ENCODE measurements at regions not wholly inside any gene's neighbourhood (a gene's known extent, or its start where the extent isn't known, plus 50 kb on each side); places are given as distances from the start of the nearest gene placed in this dataset.

DNA sequence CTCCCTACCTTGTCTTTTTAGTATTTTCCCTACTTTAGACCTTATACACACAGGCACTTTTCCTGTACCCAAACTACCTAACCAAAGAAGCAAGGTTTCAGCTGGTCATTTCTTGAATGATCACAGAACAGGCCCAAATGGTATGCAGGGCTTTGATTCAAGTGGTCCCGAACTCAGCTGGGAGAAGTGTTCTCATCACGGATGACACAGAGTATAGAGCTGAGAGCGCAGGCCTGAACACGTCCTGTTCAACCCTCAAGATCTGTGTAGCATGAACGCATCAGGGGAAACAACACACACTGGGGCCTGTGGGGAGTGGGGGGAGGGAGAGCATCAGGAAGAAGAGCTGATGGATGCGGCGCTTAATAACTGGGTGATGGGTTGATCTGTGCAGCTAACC, 318.2 kb downstream of the SFMBT2 start:
- ChIA-PET CTCF (ENCODE audit: low intra/inter-chr PET ratio) (no interaction called here), POLR2A (interaction anchor here (1.3 to 1.4 kb wide), 2 partner anchors 8 to 10 kb away, joined by 3 to 5 read pairs; no protein-coding TSS in a partner anchor)
- DNase-seq (ENCODE audit: extremely low read depth in 1 of 4, low spot score in 3 of 4), result no peak
- no peaks in the 10 kb centered on the region for H4K20me1 ChIP-seq (replicated peaks; ENCODE audit: control insufficient read depth, insufficient read depth, low read length)
- intact Hi-C loops (cut with micrococcal nuclease), result no loop called here
- no peak overlapping the region for H3K27ac ChIP-seq (ENCODE audit: extremely low read depth, low read depth, low read length)
- no peaks in the 10 kb centered on the region for H3K36me3 ChIP-seq (ENCODE audit: control insufficient read depth, insufficient read depth, low read length)
- no peak overlapping the region for H3K4me3 ChIP-seq
- WGBS (ENCODE audit: insufficient coverage, low coverage, missing lambda C conversion rate), result 41% methylated on average over 6 of the region's 7 CpGs
- no peak overlapping the region for H3K9ac ChIP-seq (ENCODE audit: insufficient read depth in 1 of 2, low read depth in 2 of 2, low read length in 2 of 2)
- no peaks in the 10 kb centered on the region for H3K4me1 ChIP-seq (replicated peaks in 1 of 2; ENCODE audit: control insufficient read depth in 2 of 2, insufficient read depth in 2 of 2, low read length in 2 of 2)
- H3K27me3 ChIP-seq (ENCODE audit: control insufficient read depth in 2 of 2, insufficient read depth in 2 of 2, low read length in 2 of 2), result no peaks in the 10 kb centered on the region
- no peaks in the 10 kb centered on the region for H3K9me1 ChIP-seq (ENCODE audit: control insufficient read depth, insufficient read depth, low read length)
- H3K9me3 ChIP-seq (replicated peaks; ENCODE audit: control insufficient read depth, insufficient read depth, low read depth, low read length), result no peaks in the 10 kb centered on the region
- TF ChIP-seq WHSC1 (IDR thresholded peaks at IDR 0.05; ENCODE audit: low read length), result no peak
- no peak for TF ChIP-seq MEF2A (IDR thresholded peaks at IDR 0.05; ENCODE audit: control insufficient read depth, low read depth, low read length)
- TF ChIP-seq TARDBP (IDR thresholded peaks at IDR 0.05), result no peak
- TF ChIP-seq, protein P1, sequence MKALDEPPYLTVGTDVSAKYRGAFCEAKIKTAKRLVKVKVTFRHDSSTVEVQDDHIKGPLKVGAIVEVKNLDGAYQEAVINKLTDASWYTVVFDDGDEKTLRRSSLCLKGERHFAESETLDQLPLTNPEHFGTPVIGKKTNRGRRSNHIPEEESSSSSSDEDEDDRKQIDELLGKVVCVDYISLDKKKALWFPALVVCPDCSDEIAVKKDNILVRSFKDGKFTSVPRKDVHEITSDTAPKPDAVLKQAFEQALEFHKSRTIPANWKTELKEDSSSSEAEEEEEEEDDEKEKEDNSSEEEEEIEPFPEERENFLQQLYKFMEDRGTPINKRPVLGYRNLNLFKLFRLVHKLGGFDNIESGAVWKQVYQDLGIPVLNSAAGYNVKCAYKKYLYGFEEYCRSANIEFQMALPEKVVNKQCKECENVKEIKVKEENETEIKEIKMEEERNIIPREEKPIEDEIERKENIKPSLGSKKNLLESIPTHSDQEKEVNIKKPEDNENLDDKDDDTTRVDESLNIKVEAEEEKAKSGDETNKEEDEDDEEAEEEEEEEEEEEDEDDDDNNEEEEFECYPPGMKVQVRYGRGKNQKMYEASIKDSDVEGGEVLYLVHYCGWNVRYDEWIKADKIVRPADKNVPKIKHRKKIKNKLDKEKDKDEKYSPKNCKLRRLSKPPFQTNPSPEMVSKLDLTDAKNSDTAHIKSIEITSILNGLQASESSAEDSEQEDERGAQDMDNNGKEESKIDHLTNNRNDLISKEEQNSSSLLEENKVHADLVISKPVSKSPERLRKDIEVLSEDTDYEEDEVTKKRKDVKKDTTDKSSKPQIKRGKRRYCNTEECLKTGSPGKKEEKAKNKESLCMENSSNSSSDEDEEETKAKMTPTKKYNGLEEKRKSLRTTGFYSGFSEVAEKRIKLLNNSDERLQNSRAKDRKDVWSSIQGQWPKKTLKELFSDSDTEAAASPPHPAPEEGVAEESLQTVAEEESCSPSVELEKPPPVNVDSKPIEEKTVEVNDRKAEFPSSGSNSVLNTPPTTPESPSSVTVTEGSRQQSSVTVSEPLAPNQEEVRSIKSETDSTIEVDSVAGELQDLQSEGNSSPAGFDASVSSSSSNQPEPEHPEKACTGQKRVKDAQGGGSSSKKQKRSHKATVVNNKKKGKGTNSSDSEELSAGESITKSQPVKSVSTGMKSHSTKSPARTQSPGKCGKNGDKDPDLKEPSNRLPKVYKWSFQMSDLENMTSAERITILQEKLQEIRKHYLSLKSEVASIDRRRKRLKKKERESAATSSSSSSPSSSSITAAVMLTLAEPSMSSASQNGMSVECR (CRISPR knock-in tag; IDR thresholded peaks at IDR 0.05), result no peak
- no peak for TF ChIP-seq RCOR1 (IDR thresholded peaks at IDR 0.05; ENCODE audit: borderline replicate concordance in 1 of 2, low read depth in 2 of 2, low read length in 2 of 2)
- TF ChIP-seq CHCHD3 (CRISPR knock-in tag; IDR thresholded peaks at IDR 0.05), result no peak
- TF ChIP-seq TAF1 (IDR thresholded peaks at IDR 0.05; ENCODE audit: control insufficient read depth, extremely low read depth, insufficient read depth, low read length, severe bottlenecking), result no peak
- TF ChIP-seq, protein P2, sequence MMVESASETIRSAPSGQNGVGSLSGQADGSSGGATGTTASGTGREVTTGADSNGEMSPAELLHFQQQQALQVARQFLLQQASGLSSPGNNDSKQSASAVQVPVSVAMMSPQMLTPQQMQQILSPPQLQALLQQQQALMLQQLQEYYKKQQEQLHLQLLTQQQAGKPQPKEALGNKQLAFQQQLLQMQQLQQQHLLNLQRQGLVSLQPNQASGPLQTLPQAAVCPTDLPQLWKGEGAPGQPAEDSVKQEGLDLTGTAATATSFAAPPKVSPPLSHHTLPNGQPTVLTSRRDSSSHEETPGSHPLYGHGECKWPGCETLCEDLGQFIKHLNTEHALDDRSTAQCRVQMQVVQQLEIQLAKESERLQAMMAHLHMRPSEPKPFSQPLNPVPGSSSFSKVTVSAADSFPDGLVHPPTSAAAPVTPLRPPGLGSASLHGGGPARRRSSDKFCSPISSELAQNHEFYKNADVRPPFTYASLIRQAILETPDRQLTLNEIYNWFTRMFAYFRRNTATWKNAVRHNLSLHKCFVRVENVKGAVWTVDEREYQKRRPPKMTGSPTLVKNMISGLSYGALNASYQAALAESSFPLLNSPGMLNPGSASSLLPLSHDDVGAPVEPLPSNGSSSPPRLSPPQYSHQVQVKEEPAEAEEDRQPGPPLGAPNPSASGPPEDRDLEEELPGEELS (CRISPR knock-in tag; IDR thresholded peaks at IDR 0.05; ENCODE audit: borderline replicate concordance), result no peak
- no peaks in the 10 kb centered on the region for H3K79me2 ChIP-seq (ENCODE audit: control insufficient read depth, insufficient read depth, low read length)
- no peak for FAIRE-seq
- no TSS peak for BruUV-seq (replicated peaks)
- no peak overlapping the region for H3K4me2 ChIP-seq (ENCODE audit: insufficient read depth, low read length)
- no peak overlapping the region for H2AFZ ChIP-seq (ENCODE audit: low read depth, low read length)
- ATAC-seq, result no peak
- in situ Hi-C loops (cut with MboI), result no loop called here
